Mesothelial cell of epicardium (in vitro differentiated cells): ENCODE measurements at regions not wholly inside any gene's neighbourhood (a gene's known extent, or its start where the extent isn't known, plus 50 kb on each side); places are given as distances from the start of the nearest gene placed in this dataset.

Source experiments
- DNase-seq, 2 experiments: peaks; one replicate each; pipeline ENCODE4 v3.0.0; 2021; ENCODE audit warnings: low spot score in 2 of 2; ENCODE audit not compliant: unreplicated experiment in 2 of 2
- H3K27ac Mint-ChIP-seq: 2 replicates; pipeline ENCODE4 v1.8.0; 2021; ENCODE audit warnings: mixed read lengths
- H3K27me3 Mint-ChIP-seq: 2 replicates; pipeline ENCODE4 v1.8.0; 2021; ENCODE audit warnings: low read depth, mixed read lengths
- H3K36me3 Mint-ChIP-seq: 2 replicates; pipeline ENCODE4 v1.8.0; 2021; ENCODE audit warnings: mixed read lengths
- H3K4me1 Mint-ChIP-seq: 2 replicates; pipeline ENCODE4 v1.8.0; 2021; ENCODE audit warnings: mixed read lengths
- H3K4me3 Mint-ChIP-seq: 2 replicates; pipeline ENCODE4 v1.8.0; 2021; ENCODE audit warnings: mild to moderate bottlenecking, moderate library complexity, mixed read lengths
- H3K9me3 Mint-ChIP-seq: 2 replicates; pipeline ENCODE4 v1.8.0; 2021; ENCODE audit warnings: mixed read lengths
- TF ChIP-seq, protein P1 (sequence below): fragments of 200-600 bp; sonication (generic); IDR thresholded peaks from one replicate; pipeline ENCODE4 v1.5.0; 2021; ENCODE audit warnings: antibody characterized with exemption; ENCODE audit not compliant: unreplicated experiment

GRCh38 chr4:73001885-73002284, 67.6 kb downstream of the COX18 start:
- Mint-ChIP-seq H3K9me3 (no peaks in the 10 kb centered on the region), H3K4me1 (no peaks in the 10 kb centered on the region), H3K4me3 (no peak overlapping the region), H3K27ac (no peak overlapping the region), H3K36me3 (no peaks in the 10 kb centered on the region), H3K27me3 (no peaks in the 10 kb centered on the region)
- DNase-seq, result no peak
- TF ChIP-seq, protein P1, sequence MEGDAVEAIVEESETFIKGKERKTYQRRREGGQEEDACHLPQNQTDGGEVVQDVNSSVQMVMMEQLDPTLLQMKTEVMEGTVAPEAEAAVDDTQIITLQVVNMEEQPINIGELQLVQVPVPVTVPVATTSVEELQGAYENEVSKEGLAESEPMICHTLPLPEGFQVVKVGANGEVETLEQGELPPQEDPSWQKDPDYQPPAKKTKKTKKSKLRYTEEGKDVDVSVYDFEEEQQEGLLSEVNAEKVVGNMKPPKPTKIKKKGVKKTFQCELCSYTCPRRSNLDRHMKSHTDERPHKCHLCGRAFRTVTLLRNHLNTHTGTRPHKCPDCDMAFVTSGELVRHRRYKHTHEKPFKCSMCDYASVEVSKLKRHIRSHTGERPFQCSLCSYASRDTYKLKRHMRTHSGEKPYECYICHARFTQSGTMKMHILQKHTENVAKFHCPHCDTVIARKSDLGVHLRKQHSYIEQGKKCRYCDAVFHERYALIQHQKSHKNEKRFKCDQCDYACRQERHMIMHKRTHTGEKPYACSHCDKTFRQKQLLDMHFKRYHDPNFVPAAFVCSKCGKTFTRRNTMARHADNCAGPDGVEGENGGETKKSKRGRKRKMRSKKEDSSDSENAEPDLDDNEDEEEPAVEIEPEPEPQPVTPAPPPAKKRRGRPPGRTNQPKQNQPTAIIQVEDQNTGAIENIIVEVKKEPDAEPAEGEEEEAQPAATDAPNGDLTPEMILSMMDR, result no peak

GRCh38 chr4:72997409-72997808, 72.1 kb downstream of the COX18 start:
- no peaks in the 10 kb centered on the region for H3K9me3 Mint-ChIP-seq
- DNase-seq, result no peak
- no peaks in the 10 kb centered on the region for H3K36me3 Mint-ChIP-seq
- H3K27ac Mint-ChIP-seq, result no peak overlapping the region
- H3K4me1 Mint-ChIP-seq, result no peaks in the 10 kb centered on the region
- TF ChIP-seq, protein P1, result no peak
- no peaks in the 10 kb centered on the region for H3K27me3 Mint-ChIP-seq
- H3K4me3 Mint-ChIP-seq, result no peak overlapping the region

DNA sequence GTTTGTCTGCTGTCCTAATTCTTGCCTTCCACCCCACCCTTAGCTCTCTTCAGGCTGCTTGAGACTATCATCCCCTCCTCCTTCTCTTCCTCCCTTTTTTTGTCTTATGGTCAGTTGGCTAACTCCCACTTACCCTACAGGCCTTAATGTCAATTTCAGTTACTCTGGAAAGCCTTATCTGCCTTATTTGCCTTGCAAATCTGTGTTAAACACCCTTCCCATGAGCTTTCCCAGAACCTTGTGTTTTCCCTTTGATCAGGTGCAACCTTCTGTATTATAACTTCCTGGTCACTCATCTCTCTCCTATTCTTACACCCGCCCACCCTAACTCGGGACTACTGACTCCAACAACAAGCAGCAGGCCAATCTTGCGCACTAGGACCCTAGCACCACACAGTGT, 74.8 kb downstream of the COX18 start:
- Mint-ChIP-seq H3K4me3 (no peak overlapping the region), H3K9me3 (no peaks in the 10 kb centered on the region), H3K4me1 (no peaks in the 10 kb centered on the region), H3K27ac (no peak overlapping the region), H3K27me3 (peaks cover 2% of the 10 kb centered on the region), H3K36me3 (no peaks in the 10 kb centered on the region)
- DNase-seq, result no peak
- TF ChIP-seq, protein P1, result no peak

- H3K9me3 Mint-ChIP-seq, result no peaks in the 10 kb centered on the region
- no peak for DNase-seq
- H3K27ac Mint-ChIP-seq, result no peak overlapping the region
- TF ChIP-seq, protein P1, result no peak
- H3K36me3 Mint-ChIP-seq, result no peaks in the 10 kb centered on the region
- H3K4me1 Mint-ChIP-seq, result no peaks in the 10 kb centered on the region
- H3K4me3 Mint-ChIP-seq, result no peak overlapping the region
- peaks cover 2% of the 10 kb centered on the region for H3K27me3 Mint-ChIP-seq
Observed at GRCh38 chr4:72993876-72994275, 75.6 kb downstream of the COX18 start.

DNA sequence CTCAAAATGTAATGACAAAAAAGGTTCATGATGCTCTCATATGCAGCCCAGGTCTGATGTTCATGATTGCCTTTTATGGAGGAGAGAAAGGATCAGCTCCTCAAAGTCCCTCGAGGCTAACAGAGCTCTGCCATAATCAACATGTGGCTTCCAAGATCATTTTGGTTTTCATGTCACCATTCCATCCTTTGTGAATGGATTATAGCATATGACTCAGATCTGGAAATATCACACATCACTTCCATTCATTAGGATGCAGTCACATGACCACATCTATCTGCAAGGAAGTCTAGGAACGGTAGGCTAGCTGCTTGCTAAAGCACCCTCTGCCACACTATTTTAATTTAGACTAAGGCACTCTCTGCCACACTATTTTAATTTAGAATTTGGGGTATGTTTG, 77.6 kb downstream of the COX18 start:
- H3K27ac Mint-ChIP-seq, result no peak overlapping the region

More for the DNA sequence above, 77.6 kb downstream of the COX18 start:
- no peak for DNase-seq
- TF ChIP-seq, protein P1, result no peak
- Mint-ChIP-seq H3K36me3 (no peaks in the 10 kb centered on the region), H3K4me3 (no peak overlapping the region), H3K4me1 (no peaks in the 10 kb centered on the region), H3K9me3 (no peaks in the 10 kb centered on the region), H3K27me3 (peaks cover 2% of the 10 kb centered on the region)
